ENCODE measurements at regions not wholly inside any gene's neighbourhood (a gene's known extent, or its start where the extent isn't known, plus 50 kb on each side); places are given as distances from the start of the nearest gene placed in this dataset.

GRCh38 chrX:16476692-16477091, 173.3 kb upstream of the S100G start:
- H3K4me1 Mint-ChIP-seq (ENCODE audit: low read depth), result peaks cover 29% of the 10 kb centered on the region
- H3K9me3 Mint-ChIP-seq, result no peaks in the 10 kb centered on the region
- no peak overlapping the region for H3K4me3 Mint-ChIP-seq
- H3K27me3 Mint-ChIP-seq, result no peaks in the 10 kb centered on the region
- H3K36me3 Mint-ChIP-seq (ENCODE audit: low read depth), result no peaks in the 10 kb centered on the region
- H3K27ac Mint-ChIP-seq, result no peak overlapping the region

- H3K27me3 Mint-ChIP-seq, result no peaks in the 10 kb centered on the region
- no peaks in the 10 kb centered on the region for H3K36me3 Mint-ChIP-seq (ENCODE audit: low read depth)
- H3K4me3 Mint-ChIP-seq, result no peak overlapping the region
- H3K9me3 Mint-ChIP-seq, result no peaks in the 10 kb centered on the region
- no peak overlapping the region for H3K27ac Mint-ChIP-seq
- peaks cover 31% of the 10 kb centered on the region for H3K4me1 Mint-ChIP-seq (ENCODE audit: low read depth)
Observed at GRCh38 chrX:16479206-16479869, 170.6 kb upstream of the S100G start.

GRCh38 chrX:16480049-16480448, 169.9 kb upstream of the S100G start:
- H3K27me3 Mint-ChIP-seq, result no peaks in the 10 kb centered on the region
- no peaks in the 10 kb centered on the region for H3K36me3 Mint-ChIP-seq (ENCODE audit: low read depth)
- H3K4me3 Mint-ChIP-seq, result no peak overlapping the region
- no peak overlapping the region for H3K27ac Mint-ChIP-seq
- peaks cover 38% of the 10 kb centered on the region for H3K4me1 Mint-ChIP-seq (ENCODE audit: low read depth)
- H3K9me3 Mint-ChIP-seq, result no peaks in the 10 kb centered on the region

- H3K27ac Mint-ChIP-seq, result no peak overlapping the region
Observed at GRCh38 chrX:16484338-16484737, 165.6 kb upstream of the S100G start.

GRCh38 chrX:16487620-16488385, 162.2 kb upstream of the S100G start:
- Mint-ChIP-seq H3K9me3 (no peaks in the 10 kb centered on the region), H3K27me3 (no peaks in the 10 kb centered on the region), H3K27ac (no peak overlapping the region), H3K4me3 (no peak overlapping the region), H3K36me3 (ENCODE audit: low read depth) (no peaks in the 10 kb centered on the region), H3K4me1 (ENCODE audit: low read depth) (peaks cover 21% of the 10 kb centered on the region)

More at GRCh38 chrX:16484338-16484737, 165.6 kb upstream of the S100G start:
- Mint-ChIP-seq H3K9me3 (no peaks in the 10 kb centered on the region), H3K4me1 (ENCODE audit: low read depth) (peaks cover 31% of the 10 kb centered on the region), H3K36me3 (ENCODE audit: low read depth) (no peaks in the 10 kb centered on the region), H3K27me3 (no peaks in the 10 kb centered on the region), H3K4me3 (no peak overlapping the region)

GRCh38 chrX:16488959-16489358, 161.0 kb upstream of the S100G start:
- H3K4me1 Mint-ChIP-seq (ENCODE audit: low read depth), result peaks cover 15% of the 10 kb centered on the region
- no peaks in the 10 kb centered on the region for H3K9me3 Mint-ChIP-seq
- H3K4me3 Mint-ChIP-seq, result no peak overlapping the region
- no peaks in the 10 kb centered on the region for H3K36me3 Mint-ChIP-seq (ENCODE audit: low read depth)
- H3K27me3 Mint-ChIP-seq, result no peaks in the 10 kb centered on the region
- H3K27ac Mint-ChIP-seq, result no peak overlapping the region

GRCh38 chrX:16491461-16491860, 158.5 kb upstream of the S100G start:
- Mint-ChIP-seq H3K4me1 (ENCODE audit: low read depth) (no peaks in the 10 kb centered on the region), H3K27me3 (no peaks in the 10 kb centered on the region), H3K27ac (no peak overlapping the region), H3K36me3 (ENCODE audit: low read depth) (no peaks in the 10 kb centered on the region), H3K4me3 (no peak overlapping the region), H3K9me3 (no peaks in the 10 kb centered on the region)

- Mint-ChIP-seq H3K4me1 (ENCODE audit: low read depth) (no peaks in the 10 kb centered on the region), H3K9me3 (no peaks in the 10 kb centered on the region), H3K27ac (no peak overlapping the region), H3K36me3 (ENCODE audit: low read depth) (no peaks in the 10 kb centered on the region), H3K27me3 (no peaks in the 10 kb centered on the region), H3K4me3 (no peak overlapping the region)
Observed at GRCh38 chrX:16496175-16496574, 153.8 kb upstream of the S100G start.

- H3K27me3 Mint-ChIP-seq, result no peaks in the 10 kb centered on the region
- H3K4me1 Mint-ChIP-seq (ENCODE audit: low read depth), result peaks cover 7% of the 10 kb centered on the region
- no peaks in the 10 kb centered on the region for H3K9me3 Mint-ChIP-seq
- H3K4me3 Mint-ChIP-seq, result no peak overlapping the region
- no peaks in the 10 kb centered on the region for H3K36me3 Mint-ChIP-seq (ENCODE audit: low read depth)
- no peak overlapping the region for H3K27ac Mint-ChIP-seq
Observed at GRCh38 chrX:16511796-16512776, 137.9 kb upstream of the S100G start.

GRCh38 chrX:16516232-16516876, 133.6 kb upstream of the S100G start:
- H3K36me3 Mint-ChIP-seq (ENCODE audit: low read depth), result no peaks in the 10 kb centered on the region
- no peak overlapping the region for H3K4me3 Mint-ChIP-seq
- no peak overlapping the region for H3K27ac Mint-ChIP-seq
- H3K4me1 Mint-ChIP-seq (ENCODE audit: low read depth), result peaks cover 7% of the 10 kb centered on the region
- no peaks in the 10 kb centered on the region for H3K9me3 Mint-ChIP-seq
- H3K27me3 Mint-ChIP-seq, result no peaks in the 10 kb centered on the region

- Mint-ChIP-seq H3K27ac (no peak overlapping the region), H3K4me1 (ENCODE audit: low read depth) (peaks cover 7% of the 10 kb centered on the region), H3K9me3 (no peaks in the 10 kb centered on the region), H3K27me3 (no peaks in the 10 kb centered on the region), H3K36me3 (ENCODE audit: low read depth) (no peaks in the 10 kb centered on the region), H3K4me3 (no peak overlapping the region)
Observed at GRCh38 chrX:16517039-16517605, 132.8 kb upstream of the S100G start.

GRCh38 chrX:16518131-16518530, 131.8 kb upstream of the S100G start:
- no peak overlapping the region for H3K27ac Mint-ChIP-seq
- H3K4me3 Mint-ChIP-seq, result no peak overlapping the region
- H3K27me3 Mint-ChIP-seq, result no peaks in the 10 kb centered on the region
- H3K36me3 Mint-ChIP-seq (ENCODE audit: low read depth), result no peaks in the 10 kb centered on the region
- no peaks in the 10 kb centered on the region for H3K9me3 Mint-ChIP-seq
- peaks cover 7% of the 10 kb centered on the region for H3K4me1 Mint-ChIP-seq (ENCODE audit: low read depth)

GRCh38 chrX:16524316-16524715, 125.6 kb upstream of the S100G start:
- Mint-ChIP-seq H3K9me3 (peaks cover 3% of the 10 kb centered on the region), H3K27ac (no peak overlapping the region), H3K4me3 (no peak overlapping the region), H3K4me1 (ENCODE audit: low read depth) (peaks cover 22% of the 10 kb centered on the region), H3K27me3 (no peaks in the 10 kb centered on the region), H3K36me3 (ENCODE audit: low read depth) (peaks cover 3% of the 10 kb centered on the region)

GRCh38 chrX:16526003-16526402, 124.0 kb upstream of the S100G start:
- peaks cover 3% of the 10 kb centered on the region for H3K9me3 Mint-ChIP-seq
- peaks cover 28% of the 10 kb centered on the region for H3K4me1 Mint-ChIP-seq (ENCODE audit: low read depth)
- H3K36me3 Mint-ChIP-seq (ENCODE audit: low read depth), result peaks cover 3% of the 10 kb centered on the region
- no peak overlapping the region for H3K4me3 Mint-ChIP-seq
- no peaks in the 10 kb centered on the region for H3K27me3 Mint-ChIP-seq
- no peak overlapping the region for H3K27ac Mint-ChIP-seq

All from stimulated activated naive CD8-positive, alpha-beta T cell treated with anti-CD3 and anti-CD28 coated beads, Interleukin-15, Interleukin-2, amounts not matched to agents 100 ng/mL and 50 ng/mL, for 24 hours (primary cell).